CD4-positive, alpha-beta T cell treated with Interferon alpha-2 for 1 hour (primary cell): ENCODE measurements at regions not wholly inside any gene's neighbourhood (a gene's known extent, or its start where the extent isn't known, plus 50 kb on each side); places are given as distances from the start of the nearest gene placed in this dataset.
"Not testable (repeated sequence)": the region's sequence is repeated elsewhere in the genome, so short reads cannot be mapped to it uniquely, and the experiment has no call there.

ENCODE experiments used
- DNase-seq, 2 donors: peaks; one replicate each; pipeline ENCODE4 v3.0.0-alpha.2; 2020 to 2022

- DNase-seq, result peak; percentile 27 to 32
Measured at GRCh38 chr3:88000853-88001252, 58.0 kb downstream of the CGGBP1 start.

GRCh38 chr3:87997966-87998365 is 60.8 kb downstream of the CGGBP1 start:
- DNase-seq, result no peak

GRCh38 chr3:87997298-87997697 is 61.5 kb downstream of the CGGBP1 start:
- DNase-seq, result peak; percentile 19 to 30

GRCh38 chr3:87996882-87997281 is 61.9 kb downstream of the CGGBP1 start:
- no peak for DNase-seq

- no peak for DNase-seq
Measured at GRCh38 chr3:87993566-87993965, 65.2 kb downstream of the CGGBP1 start.

- no peak for DNase-seq
Measured at GRCh38 chr3:87987952-87988351, 70.9 kb downstream of the CGGBP1 start.

GRCh38 chr3:87982421-87982820 is 76.4 kb downstream of the CGGBP1 start:
- no peak for DNase-seq

- DNase-seq, result no peak
Measured at GRCh38 chr3:87979527-87979926, 79.3 kb downstream of the CGGBP1 start.

- no peak for DNase-seq
Measured at GRCh38 chr3:87977765-87978164, 81.0 kb downstream of the CGGBP1 start.

GRCh38 chr3:87975716-87976115 is 83.1 kb downstream of the CGGBP1 start:
- no peak for DNase-seq

GRCh38 chr3:87973906-87974305 is 84.9 kb downstream of the CGGBP1 start:
- no peak for DNase-seq

GRCh38 chr3:87969620-87970019 is 89.2 kb downstream of the CGGBP1 start:
- no peak for DNase-seq

- DNase-seq, result no peak
Measured at GRCh38 chr3:87968668-87969067, 90.1 kb downstream of the CGGBP1 start.

GRCh38 chr3:87958289-87958688 is 100.5 kb downstream of the CGGBP1 start:
- DNase-seq, result no peak

GRCh38 chr3:87957575-87957974 is 101.2 kb downstream of the CGGBP1 start:
- no peak for DNase-seq

GRCh38 chr3:87949879-87950208 is 109.0 kb downstream of the CGGBP1 start:
- DNase-seq, result no peak

GRCh38 chr3:87949189-87949878 is 109.5 kb downstream of the CGGBP1 start:
- no peak for DNase-seq

GRCh38 chr3:87946007-87946406 is 112.8 kb downstream of the CGGBP1 start:
- DNase-seq, result not testable (repeated sequence)

GRCh38 chr3:87942256-87942655 is 116.5 kb downstream of the CGGBP1 start:
- DNase-seq, result not testable (repeated sequence)

GRCh38 chr3:87924485-87924884 is 134.3 kb downstream of the CGGBP1 start:
- DNase-seq, result no peak

- no peak for DNase-seq
Measured at GRCh38 chr3:87920549-87920948, 138.3 kb downstream of the CGGBP1 start.

- no peak for DNase-seq
Measured at GRCh38 chr3:87901141-87901540, 157.7 kb downstream of the CGGBP1 start.

- DNase-seq, result peak in 1 of 2 donors; percentile 2
Measured at GRCh38 chr3:87900061-87900460, 158.7 kb downstream of the CGGBP1 start.

- DNase-seq, result no peak
Measured at GRCh38 chr3:87898971-87899370, 159.8 kb downstream of the CGGBP1 start.

GRCh38 chr3:87895983-87896382 is 162.8 kb downstream of the CGGBP1 start:
- no peak for DNase-seq
